NCI-H1105 treated with DMSO at 0.1 percent for 48 hours (cell line): ENCODE measurements at regions not wholly inside any gene's neighbourhood (a gene's known extent, or its start where the extent isn't known, plus 50 kb on each side); places are given as distances from the start of the nearest gene placed in this dataset.

Source experiments
- DNase-seq: peaks from one replicate; lab custom pipeline; 2025; lab: John Stamatoyannopoulos, UW

DNA sequence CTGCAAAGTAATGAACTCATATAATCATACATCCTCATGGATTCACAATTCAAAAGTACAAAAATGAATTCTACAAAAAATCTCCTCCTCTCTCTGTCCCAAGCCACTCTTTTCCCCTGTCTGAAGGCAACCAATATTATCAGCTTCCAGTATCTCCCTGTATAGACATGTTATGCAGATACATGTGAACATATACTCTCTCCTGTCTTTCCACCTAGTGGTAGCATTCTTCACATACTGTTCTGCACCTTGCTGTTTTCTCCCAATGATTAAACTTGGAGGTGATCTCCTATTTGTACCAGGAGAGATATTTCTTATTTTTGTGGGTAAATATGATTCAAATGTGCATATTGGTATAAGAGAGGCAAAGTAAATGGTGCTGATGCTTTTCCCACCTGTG lies 416.4 kb downstream of the EPM2A start:
- no peak for DNase-seq

DNA sequence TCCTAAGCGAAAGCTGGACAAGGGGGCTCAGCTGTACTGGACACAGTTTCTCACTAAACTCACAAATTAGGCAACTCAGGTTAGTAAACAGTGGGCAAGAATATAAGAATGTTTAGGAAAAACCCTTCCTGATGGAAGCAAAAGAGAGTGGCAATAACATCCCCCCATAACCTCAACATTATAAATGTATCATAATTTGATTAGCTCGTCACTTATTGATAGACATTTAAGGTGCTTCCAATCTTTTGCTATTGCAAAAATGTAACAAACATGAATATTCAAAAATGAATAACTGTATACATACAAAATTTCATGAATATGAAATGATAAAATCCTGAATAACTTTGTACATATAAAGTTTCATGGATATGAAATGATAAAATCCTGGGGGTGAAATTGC lies 415.7 kb downstream of the EPM2A start:
- DNase-seq: no peak

DNA sequence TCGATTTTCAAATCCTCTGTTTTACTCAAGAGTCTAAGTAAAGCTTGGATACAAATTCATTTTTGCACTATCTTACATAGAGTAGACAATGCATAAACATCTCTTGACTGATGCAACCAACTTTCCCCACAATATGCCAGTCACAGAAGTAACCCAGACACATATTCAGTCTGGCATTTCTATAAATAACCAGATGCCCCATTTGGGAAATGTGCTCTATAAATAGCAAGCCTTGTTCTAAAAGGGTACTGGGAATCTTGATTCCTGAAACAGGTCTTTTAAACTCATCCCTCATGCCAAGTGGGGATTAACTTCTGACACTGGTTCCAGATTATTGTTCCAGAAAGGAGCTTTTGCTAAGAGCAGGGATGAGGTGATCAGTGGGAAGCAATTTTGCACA lies 411.7 kb downstream of the EPM2A start:
- DNase-seq: no peak

DNA sequence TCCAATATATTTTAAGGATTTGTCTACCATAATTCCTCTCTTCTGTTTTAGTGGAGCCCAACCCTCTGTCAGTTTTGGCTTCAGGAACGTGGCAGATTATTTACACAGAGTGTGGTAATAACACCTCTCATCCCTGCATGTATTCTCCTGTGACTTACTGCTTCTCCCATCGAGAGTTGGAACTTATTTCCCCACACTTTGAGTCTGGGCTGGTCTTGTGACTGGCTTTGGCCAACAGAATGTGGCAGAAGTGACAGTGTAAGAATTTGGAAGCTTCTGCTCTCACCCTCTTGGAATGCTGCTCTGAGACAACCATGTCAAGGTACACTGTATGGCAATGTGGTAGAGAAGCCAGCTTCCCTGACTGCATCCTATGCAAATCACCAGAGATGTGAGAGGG lies 407.7 kb downstream of the EPM2A start:
- DNase-seq: no peak

DNA sequence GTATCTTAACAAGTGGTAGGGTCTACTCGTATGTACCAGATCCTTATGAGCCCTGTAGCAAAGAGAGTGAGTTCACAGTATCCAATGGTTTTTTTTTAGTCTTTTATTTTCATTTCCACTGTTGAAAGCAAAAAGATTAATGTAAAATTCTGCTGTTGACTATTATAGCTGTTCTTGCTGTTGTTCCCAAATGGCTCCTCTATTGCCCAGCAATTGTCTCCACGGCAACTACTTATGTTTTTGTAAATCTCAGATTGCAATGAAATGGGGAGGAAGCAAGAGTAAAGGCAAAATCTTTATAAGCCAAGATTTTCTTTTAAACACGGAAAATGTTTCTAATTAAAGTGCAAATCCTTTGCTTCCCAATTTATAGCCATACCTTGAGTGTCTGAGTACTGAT lies 406.1 kb downstream of the EPM2A start:
- no peak for DNase-seq

DNA sequence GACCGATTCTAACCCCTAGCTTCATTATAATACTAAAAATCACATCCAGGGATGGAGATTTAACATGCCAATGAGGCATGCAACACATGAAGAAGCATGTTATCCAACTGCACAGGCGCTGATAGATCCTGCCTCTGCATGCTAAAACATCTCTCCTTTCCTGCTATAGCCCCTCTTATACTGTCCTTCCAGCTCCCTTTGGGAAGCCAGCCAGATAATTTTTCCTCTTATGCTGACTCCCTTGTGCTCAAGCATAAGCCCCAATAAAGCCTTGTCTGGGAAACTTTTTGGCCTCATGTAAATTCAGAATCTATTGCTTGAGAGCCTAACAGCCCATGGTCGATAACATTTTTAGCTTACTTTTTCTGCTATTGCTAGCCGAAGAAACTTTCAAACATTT lies 404.3 kb downstream of the EPM2A start:
- DNase-seq: no peak

DNA sequence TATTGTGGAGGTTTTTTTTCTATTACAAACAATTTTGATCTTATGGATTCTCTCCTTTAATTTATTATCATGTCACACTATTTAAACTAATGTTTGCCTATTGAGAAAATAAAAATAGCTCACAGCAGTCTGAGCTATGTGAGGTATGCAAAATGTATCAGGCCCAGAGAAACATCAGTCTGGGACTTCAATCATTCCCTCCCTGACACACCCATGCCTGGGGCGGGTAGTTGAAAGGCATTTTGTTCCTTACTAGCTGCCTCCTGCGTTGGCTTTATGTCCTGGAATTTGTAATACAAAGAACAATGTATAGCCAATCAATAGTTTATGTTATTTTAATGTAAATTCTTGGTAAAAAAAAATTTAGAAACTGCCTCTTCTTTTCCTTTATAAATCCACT lies 403.3 kb downstream of the EPM2A start:
- no peak for DNase-seq

DNA sequence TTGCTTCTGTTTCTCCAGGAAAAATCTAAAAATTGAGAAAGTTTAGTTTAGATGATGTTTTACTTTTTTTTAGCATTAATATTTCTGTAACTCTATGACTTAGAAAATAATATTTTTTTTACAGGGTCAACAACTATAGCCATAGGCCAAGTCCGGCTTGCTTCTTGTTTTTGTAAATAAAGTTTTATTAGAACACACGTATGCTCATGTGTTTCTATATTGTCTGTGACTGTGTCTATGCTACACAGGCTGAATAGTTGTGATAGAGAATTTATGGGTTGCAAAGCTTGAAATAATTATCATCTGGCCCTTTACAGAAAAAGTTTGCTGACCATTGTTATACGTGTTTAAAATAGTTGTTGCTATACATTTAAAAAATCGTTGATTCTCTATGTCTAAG lies 399.2 kb downstream of the EPM2A start:
- DNase-seq: no peak

DNA sequence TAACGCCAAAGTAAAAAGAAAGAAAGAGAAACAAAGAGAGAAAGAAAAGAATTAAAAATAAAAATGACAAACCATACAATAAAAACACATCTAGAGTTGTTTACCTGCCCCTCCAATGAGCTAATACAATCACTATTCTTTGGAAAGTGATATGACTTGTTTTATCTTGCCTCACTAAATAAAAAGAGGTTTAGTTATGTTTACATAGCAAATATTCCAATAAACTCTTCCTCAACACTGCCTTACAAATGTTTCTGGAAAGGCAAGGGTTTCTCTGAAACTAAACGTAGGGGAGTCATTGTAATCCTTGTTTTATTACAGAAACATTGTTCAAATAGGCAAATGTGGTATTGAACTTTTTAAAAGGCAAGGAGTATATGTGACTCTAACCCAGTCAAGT lies 396.2 kb downstream of the EPM2A start:
- DNase-seq: peak; percentile 69

DNA sequence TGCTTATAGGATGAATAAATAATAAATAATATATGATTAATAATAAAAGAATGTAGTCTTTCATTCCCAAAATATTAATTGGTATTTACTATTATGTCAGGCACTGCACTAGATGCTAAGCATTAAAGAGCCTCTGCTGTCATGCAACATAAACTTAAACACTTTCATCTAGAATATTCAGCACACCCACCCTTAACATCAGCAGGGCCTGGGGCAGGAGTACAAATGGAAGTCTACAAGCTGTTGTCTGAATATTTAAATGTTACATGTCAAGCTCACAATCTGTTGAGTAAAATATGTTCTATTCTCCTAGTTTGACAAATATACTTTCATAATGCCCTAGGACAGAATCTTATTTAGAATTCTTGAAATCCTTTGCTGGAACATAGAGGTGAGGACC lies 395.1 kb downstream of the EPM2A start:
- DNase-seq: no peak

DNA sequence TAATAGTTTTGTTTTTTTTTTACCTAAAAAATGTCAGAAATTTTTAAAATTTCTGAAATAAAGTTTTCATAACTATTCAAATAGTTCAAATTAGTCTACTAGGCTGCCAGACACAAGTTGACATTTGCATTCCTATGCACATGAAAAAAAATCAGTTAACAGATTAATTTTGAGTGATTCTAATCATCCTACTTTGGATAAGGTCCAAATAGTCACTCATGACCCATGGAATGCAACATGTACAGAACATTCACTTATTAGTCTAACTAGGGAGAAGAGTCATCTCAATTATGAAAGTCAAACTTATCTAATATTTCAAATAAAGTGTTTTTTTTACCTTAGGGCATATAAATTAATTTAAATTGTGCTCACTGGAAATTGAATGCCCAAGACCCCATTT lies 390.2 kb downstream of the EPM2A start:
- no peak for DNase-seq

DNA sequence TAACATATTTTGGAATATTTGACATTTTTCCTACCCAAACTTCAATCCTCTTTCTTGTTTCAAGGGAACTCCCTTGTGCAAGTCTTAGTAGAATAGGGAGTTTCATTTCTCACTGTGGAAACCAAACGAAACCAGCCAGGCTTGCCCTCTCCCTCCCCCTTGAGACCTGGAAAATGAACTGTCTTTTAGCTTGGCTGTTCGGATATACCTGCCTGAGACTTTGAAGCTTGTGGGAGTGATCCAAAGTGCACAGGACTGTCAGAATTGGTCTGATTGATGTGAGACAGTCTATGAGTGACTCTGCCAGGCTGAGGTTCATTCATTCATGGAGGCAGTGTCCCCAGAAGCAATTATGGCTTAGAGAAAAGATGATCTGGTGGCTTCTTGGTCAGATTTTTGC lies 388.1 kb downstream of the EPM2A start:
- DNase-seq: no peak

DNA sequence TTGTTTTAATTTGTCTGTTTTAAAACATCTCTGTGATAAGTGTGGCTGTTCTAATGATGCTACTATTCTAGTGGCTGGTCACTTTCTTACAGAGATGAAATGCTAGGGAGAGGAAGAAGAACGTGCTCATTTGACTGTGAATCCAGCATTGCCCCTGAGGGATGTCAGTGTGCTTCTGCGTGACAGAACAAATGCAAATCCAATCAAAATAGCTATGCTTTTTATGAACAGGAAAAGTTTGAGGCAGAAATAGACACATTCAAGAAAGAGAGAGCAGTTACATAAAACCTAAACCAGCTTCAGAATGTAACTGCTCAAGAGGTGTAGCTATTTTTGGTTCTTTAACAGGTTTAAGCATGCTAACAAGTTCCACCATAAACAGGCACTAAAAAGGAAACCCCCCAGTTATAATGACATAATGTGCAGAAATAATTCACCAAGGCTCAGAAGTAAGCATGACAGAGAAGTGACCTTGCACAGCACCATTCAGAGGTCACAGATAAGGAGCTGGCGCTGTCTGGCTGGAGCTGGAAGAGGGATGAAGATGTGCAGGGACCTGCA lies 385.3 kb downstream of the EPM2A start:
- no peak for DNase-seq

DNA sequence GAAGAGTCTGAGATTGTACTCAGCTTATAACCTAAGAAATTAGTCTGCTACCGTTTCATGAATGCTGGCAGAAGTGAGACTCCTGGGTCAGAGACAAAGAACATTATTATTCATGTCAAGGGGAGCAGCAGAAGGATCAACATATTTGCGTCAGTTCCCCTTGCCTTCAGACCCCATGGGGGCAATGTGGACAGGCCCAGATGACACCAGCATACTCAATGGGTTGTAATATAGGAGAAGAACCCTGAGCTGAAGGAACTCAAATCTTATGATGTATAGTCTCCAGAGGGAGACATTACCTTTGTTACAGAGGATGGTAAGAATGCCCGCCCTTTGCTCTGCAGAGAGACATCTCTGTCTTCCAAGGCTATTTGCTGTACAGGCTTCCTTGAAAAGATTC lies 384.4 kb downstream of the EPM2A start:
- no peak for DNase-seq

DNA sequence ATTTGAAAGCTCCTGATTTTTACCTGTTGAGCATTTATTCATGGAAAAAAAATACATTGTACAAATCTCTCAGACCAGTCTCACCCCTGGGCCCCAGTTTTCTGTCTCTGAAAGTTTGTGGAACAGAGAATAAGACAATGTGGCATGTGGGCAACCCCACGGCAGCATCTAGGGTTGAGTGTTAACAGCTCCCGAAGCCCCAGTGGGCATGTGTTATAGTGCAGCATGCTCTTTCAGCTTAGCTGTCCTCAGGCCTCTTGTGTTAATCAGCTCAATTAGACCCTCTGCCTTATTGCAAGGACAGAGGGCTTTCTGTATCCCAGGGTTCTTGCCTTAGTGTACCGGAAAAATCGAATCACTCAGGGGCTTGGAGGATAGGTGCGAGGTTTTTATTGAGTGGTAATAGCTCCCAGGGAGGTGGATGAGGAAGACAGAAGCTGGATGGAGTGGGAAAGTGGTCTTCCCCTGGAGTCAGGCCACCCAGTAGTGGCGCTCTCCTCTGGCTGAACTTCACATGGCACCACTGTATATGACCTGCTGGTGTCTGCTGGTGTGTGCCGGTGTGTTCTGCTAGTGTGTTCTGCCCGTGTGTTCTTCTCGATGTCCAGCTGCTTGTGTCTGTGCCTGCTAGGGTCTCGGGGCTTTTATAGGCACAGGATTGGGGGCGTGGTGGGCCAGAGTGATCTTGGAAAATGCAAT lies 382.8 kb downstream of the EPM2A start:
- DNase-seq: no peak

DNA sequence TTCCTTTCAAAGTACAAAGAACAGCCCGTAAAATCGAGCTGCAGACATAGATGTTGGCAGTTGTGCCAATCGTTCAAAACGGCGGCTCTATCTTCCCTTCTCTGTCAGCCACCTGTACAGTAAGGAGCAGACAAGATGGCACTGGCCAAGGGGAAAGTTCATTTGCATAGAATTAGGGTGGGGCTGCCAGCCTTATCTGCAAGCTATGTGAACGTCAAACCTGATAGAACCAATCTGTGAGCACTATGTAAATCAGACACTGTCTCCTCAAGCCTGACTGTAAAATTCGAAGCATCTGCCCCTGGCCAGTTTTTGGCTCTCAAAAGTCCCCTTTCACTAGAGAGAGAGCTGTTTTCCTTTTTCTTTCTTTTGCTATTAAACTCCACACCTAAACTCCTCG lies 374.5 kb downstream of the EPM2A start:
- DNase-seq: no peak

DNA sequence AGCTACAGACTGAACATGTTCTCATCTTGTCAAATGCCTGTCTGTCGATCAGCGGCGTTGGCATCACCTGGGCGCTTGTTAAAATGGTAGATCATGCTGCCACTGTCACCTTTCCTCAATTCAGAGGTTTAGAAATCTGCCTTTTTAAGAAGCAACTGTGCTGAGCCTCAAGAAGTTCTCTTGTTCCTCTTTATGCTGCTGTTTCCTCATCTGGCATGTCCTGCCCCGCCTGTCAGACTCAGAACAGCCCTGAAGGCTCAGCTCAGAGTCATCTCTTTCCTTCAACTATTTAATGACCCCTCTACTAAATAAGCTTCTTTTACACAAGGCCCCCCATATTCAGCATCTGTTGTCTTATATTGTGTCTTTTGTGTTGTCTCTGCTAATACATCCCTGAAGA lies 368.2 kb downstream of the EPM2A start:
- DNase-seq: no peak

DNA sequence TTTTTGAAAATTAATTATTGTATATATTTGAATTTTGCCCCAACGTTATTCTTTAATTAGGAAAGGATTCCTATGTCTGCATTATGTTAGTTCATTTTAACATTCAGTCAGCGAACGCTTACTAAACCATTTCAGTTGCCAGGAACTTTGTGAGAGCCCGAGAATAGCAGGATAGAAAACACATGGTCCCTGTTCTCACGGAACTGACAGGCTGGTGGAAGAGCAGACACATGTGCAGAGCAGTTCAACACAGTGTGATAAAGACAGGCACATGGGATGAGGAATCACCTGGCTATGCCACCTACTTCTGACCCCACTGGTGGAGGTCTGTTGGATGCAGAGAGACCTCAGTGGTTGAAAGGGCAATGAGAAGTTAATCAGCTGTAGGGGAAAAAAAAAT lies 367.2 kb downstream of the EPM2A start:
- DNase-seq: no peak

DNA sequence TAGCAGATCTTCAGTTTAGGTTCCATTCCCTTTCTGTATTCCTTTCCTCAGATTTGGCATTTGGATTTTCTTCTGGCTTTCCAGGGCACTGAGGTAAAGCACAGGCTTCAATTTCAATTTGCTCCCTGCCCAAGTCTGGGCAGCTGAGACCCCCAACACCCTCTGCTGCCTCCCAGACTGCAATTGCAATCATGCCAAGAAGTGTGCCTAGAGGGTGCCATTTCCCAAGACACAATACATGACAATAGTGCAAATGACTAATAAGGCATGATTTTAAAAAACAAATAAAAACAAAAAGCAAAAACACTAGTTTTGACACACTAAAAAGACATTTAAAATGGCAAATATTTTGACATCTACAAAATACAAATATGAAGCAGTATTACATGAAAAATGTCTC lies 364.8 kb downstream of the EPM2A start:
- DNase-seq: no peak

DNA sequence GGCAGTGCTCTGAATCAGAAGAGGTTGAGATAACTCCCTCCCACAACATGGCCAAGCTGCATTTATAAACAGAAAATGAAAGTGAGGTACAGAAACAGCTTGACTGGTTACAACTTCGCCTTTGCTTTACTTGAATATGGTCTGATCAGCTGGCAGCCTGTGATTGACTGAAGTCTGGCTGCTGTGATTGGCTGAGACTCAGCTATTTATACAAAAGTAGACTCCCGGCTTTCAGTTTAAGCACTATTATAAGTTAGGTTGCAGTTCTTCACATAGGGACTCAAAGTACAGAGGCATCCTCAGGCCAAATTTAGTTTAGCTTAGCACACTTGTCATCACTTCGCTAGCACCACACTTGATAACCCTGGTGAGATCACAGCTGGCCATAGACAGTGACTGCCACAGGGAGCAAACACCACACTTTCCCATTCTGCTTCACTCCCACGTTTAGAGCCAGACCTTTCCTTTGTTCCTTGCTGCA lies 362.6 kb downstream of the EPM2A start:
- no peak for DNase-seq

DNA sequence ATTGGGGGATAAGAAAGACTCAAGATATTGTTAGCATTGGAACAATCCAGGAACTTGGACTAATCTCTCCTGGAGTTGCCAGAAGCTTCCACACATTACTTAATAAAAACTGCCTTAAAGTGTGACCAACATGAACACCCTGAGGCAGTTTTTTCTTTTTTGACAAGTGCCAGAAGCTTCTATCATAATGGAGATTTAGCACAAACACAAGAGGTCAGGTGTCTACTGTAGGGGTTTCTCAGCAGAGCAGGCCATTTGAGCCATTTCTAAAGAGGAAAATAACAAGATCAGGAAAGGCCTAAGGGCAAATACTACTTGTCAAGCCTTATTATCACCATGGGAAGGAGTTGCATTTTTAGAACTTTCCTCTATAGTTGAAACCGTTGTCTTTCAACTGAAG lies 361.5 kb downstream of the EPM2A start:
- DNase-seq: no peak

DNA sequence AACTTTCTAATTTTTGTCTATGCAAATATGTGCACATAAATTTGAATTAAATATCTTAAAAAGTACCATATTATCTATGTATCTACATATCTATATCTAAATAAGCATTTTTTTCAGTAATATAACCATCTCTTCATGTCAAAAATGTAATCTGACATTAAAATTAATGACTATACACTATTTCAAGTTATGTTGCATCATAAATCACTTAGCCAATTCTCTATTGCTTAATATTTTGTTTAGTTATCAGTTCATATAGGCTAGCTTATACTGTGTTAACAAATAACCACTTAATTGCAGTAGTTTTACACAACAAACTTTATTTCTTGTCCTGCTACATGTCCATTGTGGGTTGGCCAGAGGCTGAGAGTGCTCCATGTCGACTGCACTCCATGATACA lies 360.8 kb downstream of the EPM2A start:
- no peak for DNase-seq

DNA sequence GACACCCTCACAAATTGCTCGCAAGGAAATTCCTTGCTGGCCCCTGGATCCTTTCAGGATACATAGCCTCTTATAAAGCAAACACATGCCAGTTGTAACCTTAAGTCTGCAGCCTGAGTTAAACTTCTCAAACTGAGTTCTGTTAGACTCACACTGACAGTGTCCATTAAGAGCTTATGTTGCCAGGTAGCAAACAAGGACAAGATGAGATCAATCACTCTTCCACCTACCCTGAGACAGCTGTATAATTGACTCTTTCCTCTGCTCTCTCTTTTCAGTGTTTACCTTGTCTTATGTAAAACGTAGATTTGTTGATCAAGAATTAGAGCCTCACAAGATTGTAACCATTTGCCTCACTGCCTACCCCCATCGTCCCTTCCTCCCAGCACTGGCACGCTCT lies 359.8 kb downstream of the EPM2A start:
- no peak for DNase-seq

DNA sequence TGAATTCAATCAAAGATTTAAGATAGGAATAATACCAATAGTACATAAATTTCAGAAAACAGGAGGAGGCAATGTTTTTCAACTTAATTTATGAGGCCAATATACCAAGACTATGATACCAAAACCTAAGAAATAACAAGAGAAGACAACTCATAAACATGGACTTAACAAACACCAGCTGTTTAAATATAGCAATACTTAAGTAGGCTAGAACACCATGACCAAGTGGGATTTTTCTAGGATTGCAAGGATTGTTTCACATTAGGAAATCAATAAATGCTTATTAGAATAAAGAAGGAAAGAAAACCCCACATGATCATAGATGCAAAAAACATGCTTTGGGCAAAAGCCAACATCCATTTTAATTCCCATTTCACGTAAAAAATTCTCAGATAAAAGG lies 355.1 kb downstream of the EPM2A start:
- no peak for DNase-seq
